Tibial nerve (tissue), 4 donors: ENCODE measurements at regions not wholly inside any gene's neighbourhood (a gene's known extent, or its start where the extent isn't known, plus 50 kb on each side); places are given as distances from the start of the nearest gene placed in this dataset.

ENCODE experiments used
- CTCF ChIP-seq, 5 experiments: fragments of 200-600 bp in 3 of 5; fragments of 450-650 bp in 2 of 5; sonication (generic) in 3 of 5; IDR thresholded peaks; one replicate each; pipeline ENCODE4 v1.5.1; 2016 to 2019; ENCODE audit warnings: antibody characterized with exemption in 5 of 5, mild to moderate bottlenecking in 3 of 5, moderate library complexity in 2 of 5
- EP300 ChIP-seq, 2 donors: sonication (generic); formaldehyde crosslinking; IDR thresholded peaks; one replicate each; pipeline ENCODE4 v1.6.1; 2017; ENCODE audit warnings: antibody characterized with exemption in 2 of 2, mild to moderate bottlenecking in 1 of 2
- POLR2A ChIP-seq, 2 donors: fragments of 450-650 bp; IDR thresholded peaks; one replicate each; pipeline ENCODE4 v1.6.1; 2017; ENCODE audit warnings: antibody characterized with exemption in 2 of 2, mild to moderate bottlenecking in 2 of 2, moderate library complexity in 2 of 2

GRCh38 chr12:131622422-131622955 lies 88.4 kb upstream of the SFSWAP start:
- no peak for TF ChIP-seq EP300 (IDR thresholded peaks at IDR 0.05)
- TF ChIP-seq POLR2A (IDR thresholded peaks at IDR 0.05), result no peak
- TF ChIP-seq CTCF (IDR thresholded peaks at IDR 0.05), result no peak
